Mesenchymal stem cell (in vitro differentiated cells and primary cell): ENCODE measurements at regions not wholly inside any gene's neighbourhood (a gene's known extent, or its start where the extent isn't known, plus 50 kb on each side); places are given as distances from the start of the nearest gene placed in this dataset.

ENCODE experiments used
- DNase-seq: peaks from one replicate; pipeline ENCODE4 v3.0.0-alpha.2; 2013
- H2AFZ ChIP-seq: one replicate; pipeline ENCODE4 v1.6.1; 2013; ENCODE audit warnings: low read depth, mild to moderate bottlenecking, control low read depth, inconsistent platforms, low read length, moderate library complexity
- H2AK5ac ChIP-seq: 2 replicates; pipeline ENCODE4 v1.6.1; 2013; ENCODE audit warnings: low read length, moderate library complexity, mild to moderate bottlenecking, inconsistent platforms; ENCODE audit not compliant: severe bottlenecking
- H2BK120ac ChIP-seq: one replicate; pipeline ENCODE4 v1.6.1; 2013; ENCODE audit warnings: low read depth, mild to moderate bottlenecking, inconsistent platforms, low read length, moderate library complexity
- H2BK12ac ChIP-seq, 2 experiments: one replicate each; pipeline ENCODE4 v1.6.1; 2013; ENCODE audit warnings: inconsistent platforms in 2 of 2, low read length in 2 of 2, mild to moderate bottlenecking in 2 of 2, moderate library complexity in 2 of 2, control low read depth in 1 of 2
- H2BK15ac ChIP-seq: one replicate; pipeline ENCODE4 v1.6.1; 2013; ENCODE audit warnings: mild to moderate bottlenecking, low read depth, inconsistent platforms; ENCODE audit not compliant: poor library complexity, severe bottlenecking
- H2BK5ac ChIP-seq: 2 replicates; pipeline ENCODE4 v1.6.1; 2013; ENCODE audit warnings: low read depth, mild to moderate bottlenecking, low read length, control low read depth, inconsistent platforms; ENCODE audit not compliant: poor library complexity, severe bottlenecking
- H3K14ac ChIP-seq, 2 experiments: one replicate each; pipeline ENCODE4 v1.6.1; 2013; ENCODE audit warnings: inconsistent platforms in 2 of 2, low read length in 2 of 2, control low read depth in 1 of 2, mild to moderate bottlenecking in 1 of 2, moderate library complexity in 1 of 2
- H3K18ac ChIP-seq, 2 experiments: one replicate each; pipeline ENCODE4 v1.6.1; 2013; ENCODE audit warnings: inconsistent platforms in 2 of 2, low read length in 2 of 2, control low read depth in 1 of 2, low read depth in 1 of 2, mild to moderate bottlenecking in 1 of 2
- H3K23ac ChIP-seq, 2 experiments: one replicate each; pipeline ENCODE4 v1.6.1; 2013; ENCODE audit warnings: inconsistent platforms in 2 of 2, low read length in 2 of 2, mild to moderate bottlenecking in 2 of 2, moderate library complexity in 2 of 2, control low read depth in 1 of 2
- H3K27ac ChIP-seq: 2 replicates; pipeline ENCODE4 v1.5.1; 2013; ENCODE audit warnings: mild to moderate bottlenecking, moderate library complexity, low read length, control low read depth, inconsistent platforms; ENCODE audit not compliant: poor library complexity, severe bottlenecking
- H3K27me3 ChIP-seq, 2 experiments: 2 replicates each; pipeline versions ENCODE4 v1.6.1 to v1.7.0; 2013; ENCODE audit warnings: low read length in 2 of 2, mild to moderate bottlenecking in 2 of 2, moderate library complexity in 2 of 2, control low read depth in 1 of 2, inconsistent platforms in 1 of 2; ENCODE audit not compliant: control insufficient read depth in 1 of 2, insufficient read depth in 1 of 2
- H3K36me3 ChIP-seq, 2 experiments: 2 replicates each; pipeline versions ENCODE4 v1.6.1 to v1.7.0; 2013; ENCODE audit warnings: low read length in 2 of 2, control low read depth in 1 of 2, inconsistent platforms in 1 of 2, low read depth in 1 of 2, mild to moderate bottlenecking in 1 of 2; ENCODE audit not compliant: insufficient read depth in 2 of 2, control insufficient read depth in 1 of 2
- H3K4ac ChIP-seq, 2 experiments: one replicate each; pipeline ENCODE4 v1.6.1; 2013; ENCODE audit warnings: inconsistent platforms in 2 of 2, low read length in 2 of 2, mild to moderate bottlenecking in 2 of 2, moderate library complexity in 2 of 2, control low read depth in 1 of 2, low read depth in 1 of 2
- H3K4me1 ChIP-seq: 2 replicates; pipeline ENCODE4 v1.6.1; 2013; ENCODE audit warnings: low read depth, low read length, control low read depth; ENCODE audit not compliant: control insufficient read depth, insufficient read depth
- H3K4me2 ChIP-seq: 2 replicates; pipeline ENCODE4 v1.6.1; 2013; ENCODE audit warnings: low read length, mild to moderate bottlenecking, inconsistent platforms; ENCODE audit not compliant: poor library complexity, severe bottlenecking
- H3K4me3 ChIP-seq, 2 experiments: 2 replicates each; pipeline versions ENCODE4 v1.5.1 to v1.7.0; 2013; ENCODE audit warnings: low read length in 2 of 2, mild to moderate bottlenecking in 2 of 2, control low read depth in 1 of 2, low read depth in 1 of 2; ENCODE audit not compliant: insufficient read depth in 1 of 2
- H3K79me1 ChIP-seq: replicated peaks from 2 replicates; pipeline ENCODE4 v1.6.1; 2013; ENCODE audit warnings: mild to moderate bottlenecking, control low read depth, low read length, inconsistent platforms; ENCODE audit not compliant: poor library complexity, severe bottlenecking
- H3K9ac ChIP-seq: 2 replicates; pipeline ENCODE4 v1.7.0; 2013; ENCODE audit warnings: mild to moderate bottlenecking, low read length, moderate library complexity
- H3K9me3 ChIP-seq: 2 replicates; pipeline ENCODE4 v1.7.0; 2013; ENCODE audit warnings: mild to moderate bottlenecking, low read length; ENCODE audit not compliant: control insufficient read depth
- H4K8ac ChIP-seq: one replicate; pipeline ENCODE4 v1.6.1; 2013; ENCODE audit warnings: inconsistent platforms, mild to moderate bottlenecking, low read length, moderate library complexity
- H4K91ac ChIP-seq: one replicate; pipeline ENCODE4 v1.6.1; 2013; ENCODE audit warnings: mild to moderate bottlenecking, low read length, inconsistent platforms
- WGBS: methylation state at CpG from one replicate; pipeline ENCODE4 v1.1.7; 2013; ENCODE audit warnings: mixed read lengths; 5-methylcytosine and 5-hydroxymethylcytosine counted together

GRCh38 chr16:85971902-85972638, 73.1 kb downstream of the IRF8 start:
- Histone ChIP-seq H3K9ac (no peak overlapping the region), H3K27me3 (peaks cover 6 to 49% of the 10 kb centered on the region in 2 experiments), H3K9me3 (no peaks in the 10 kb centered on the region), H3K14ac (peak overlapping the region in 1 of 2 experiments; percentile 53), H2BK5ac (no peak overlapping the region), H3K4me2 (no peak overlapping the region), H3K18ac (no peak overlapping the region), H2BK12ac (no peak overlapping the region), H3K23ac (no peak overlapping the region), H3K4me3 (no peak overlapping the region), H4K91ac (peak overlapping the region; percentile 67), H2BK120ac (no peak overlapping the region), H4K8ac (no peak overlapping the region), H3K79me1 (no peaks in the 10 kb centered on the region), H3K36me3 (no peaks in the 10 kb centered on the region), H3K27ac (no peak overlapping the region), H2AK5ac (no peak overlapping the region), H2AFZ (no peak overlapping the region), H3K4me1 (peaks cover 2% of the 10 kb centered on the region), H3K4ac (no peak overlapping the region), H2BK15ac (no peak overlapping the region)
- no peak for DNase-seq
- WGBS: 90% methylated on average over 17 of the region's 17 CpGs

- WGBS: 76% methylated on average over 13 of the region's 13 CpGs
- Histone ChIP-seq H2BK15ac (no peak overlapping the region), H3K9me3 (no peaks in the 10 kb centered on the region), H3K4me2 (no peak overlapping the region), H3K27ac (no peak overlapping the region), H2BK12ac (no peak overlapping the region), H2AFZ (no peak overlapping the region), H3K23ac (no peak overlapping the region), H3K14ac (no peak overlapping the region), H4K91ac (no peak overlapping the region), H3K18ac (peak overlapping the region in 1 of 2 experiments; percentile 5), H2BK5ac (no peak overlapping the region), H3K4me1 (no peaks in the 10 kb centered on the region), H2AK5ac (no peak overlapping the region), H3K79me1 (no peaks in the 10 kb centered on the region), H3K4me3 (no peak overlapping the region), H3K27me3 (peaks cover 0 to 48% of the 10 kb centered on the region in 2 experiments), H2BK120ac (no peak overlapping the region), H4K8ac (no peak overlapping the region), H3K9ac (no peak overlapping the region), H3K36me3 (no peaks in the 10 kb centered on the region), H3K4ac (no peak overlapping the region)
- no peak for DNase-seq
Observed at GRCh38 chr16:85974428-85975375, 75.7 kb downstream of the IRF8 start.

GRCh38 chr16:85975451-85975981, 76.6 kb downstream of the IRF8 start:
- Histone ChIP-seq H3K9me3 (no peaks in the 10 kb centered on the region), H4K8ac (no peak overlapping the region), H3K27me3 (peaks cover 0 to 43% of the 10 kb centered on the region in 2 experiments), H3K14ac (no peak overlapping the region), H4K91ac (no peak overlapping the region), H2AK5ac (no peak overlapping the region), H2BK15ac (no peak overlapping the region), H3K27ac (no peak overlapping the region), H3K23ac (no peak overlapping the region), H3K36me3 (no peaks in the 10 kb centered on the region), H3K4ac (no peak overlapping the region), H3K4me1 (no peaks in the 10 kb centered on the region), H2BK5ac (no peak overlapping the region), H2AFZ (no peak overlapping the region), H3K9ac (no peak overlapping the region), H3K18ac (no peak overlapping the region), H2BK12ac (no peak overlapping the region), H2BK120ac (no peak overlapping the region), H3K4me3 (no peak overlapping the region), H3K79me1 (no peaks in the 10 kb centered on the region), H3K4me2 (no peak overlapping the region)
- no peak for DNase-seq
- 75% methylated on average over 7 of the region's 7 CpGs for WGBS

GRCh38 chr16:85978291-85978775, 79.4 kb downstream of the IRF8 start:
- no peak overlapping the region for H3K18ac ChIP-seq

More at GRCh38 chr16:85978291-85978775, 79.4 kb downstream of the IRF8 start:
- Histone ChIP-seq H2BK5ac (no peak overlapping the region), H3K27me3 (peaks cover 0 to 49% of the 10 kb centered on the region in 2 experiments), H3K4me2 (no peak overlapping the region), H2BK12ac (no peak overlapping the region), H3K36me3 (no peaks in the 10 kb centered on the region), H2AFZ (no peak overlapping the region), H3K4me1 (no peaks in the 10 kb centered on the region), H4K8ac (no peak overlapping the region), H3K9me3 (no peaks in the 10 kb centered on the region), H3K23ac (no peak overlapping the region), H4K91ac (no peak overlapping the region), H3K4me3 (no peak overlapping the region), H3K79me1 (no peaks in the 10 kb centered on the region), H3K27ac (no peak overlapping the region), H3K14ac (no peak overlapping the region), H2AK5ac (no peak overlapping the region), H3K9ac (no peak overlapping the region), H2BK15ac (no peak overlapping the region), H3K4ac (no peak overlapping the region), H2BK120ac (no peak overlapping the region)
- DNase-seq: no peak
- WGBS: 91% methylated on average over 21 of the region's 22 CpGs
